Ishikawa (cell line): ENCODE measurements at regions not wholly inside any gene's neighbourhood (a gene's known extent, or its start where the extent isn't known, plus 50 kb on each side); places are given as distances from the start of the nearest gene placed in this dataset.

Source experiments
- CEBPB ChIP-seq: IDR thresholded peaks from 2 replicates; pipeline ENCODE4 v1.6.1; 2012
- CREB1 ChIP-seq: IDR thresholded peaks from 2 replicates; pipeline ENCODE4 v1.6.1; 2012; ENCODE audit warnings: low read depth
- EGR1 ChIP-seq: IDR thresholded peaks from 2 replicates; pipeline ENCODE4 v1.6.1; 2012
- EP300 ChIP-seq: IDR thresholded peaks from 2 replicates; pipeline ENCODE4 v1.6.1; 2012; ENCODE audit warnings: borderline replicate concordance
- FOXM1 ChIP-seq: IDR thresholded peaks from 2 replicates; pipeline ENCODE4 v1.6.1; 2012; ENCODE audit warnings: low read depth, borderline replicate concordance
- MAX ChIP-seq: IDR thresholded peaks from 2 replicates; pipeline ENCODE4 v1.6.1; 2012
- NFIC ChIP-seq: IDR thresholded peaks from 2 replicates; pipeline ENCODE4 v1.6.1; 2012
- RAD21 ChIP-seq: IDR thresholded peaks from 2 replicates; pipeline ENCODE4 v1.6.1; 2012; ENCODE audit warnings: low read depth
- REST ChIP-seq: IDR thresholded peaks from 2 replicates; pipeline ENCODE4 v1.6.1; 2012; ENCODE audit warnings: low read depth, mild to moderate bottlenecking
- TAF1 ChIP-seq: IDR thresholded peaks from 2 replicates; pipeline ENCODE4 v1.6.1; 2012; ENCODE audit warnings: low read depth, mild to moderate bottlenecking
- TCF12 ChIP-seq: IDR thresholded peaks from 2 replicates; pipeline ENCODE4 v1.6.1; 2012; ENCODE audit warnings: low read depth
- TEAD4 ChIP-seq: IDR thresholded peaks from 2 replicates; pipeline ENCODE4 v1.6.1; 2012
- USF1 ChIP-seq: IDR thresholded peaks from 2 replicates; pipeline ENCODE4 v1.6.1; 2012
- YY1 ChIP-seq: IDR thresholded peaks from 2 replicates; pipeline ENCODE4 v1.6.1; 2012; ENCODE audit warnings: low read depth
- ZBTB7A ChIP-seq: IDR thresholded peaks from 2 replicates; pipeline ENCODE4 v1.6.1; 2012; ENCODE audit warnings: low read depth

- TF ChIP-seq ZBTB7A (no peak), REST (no peak), NFIC (no peak), CREB1 (no peak), USF1 (no peak), EP300 (no peak), EGR1 (no peak)
These were observed 146.7 kb upstream of the NFIA start for GRCh38 chr1:60935599-60936110.

GRCh38 chr1:60930130-60930529 is 152.2 kb upstream of the NFIA start:
- TF ChIP-seq TCF12 (no peak), TEAD4 (no peak), FOXM1 (no peak)

- TF ChIP-seq USF1 (no peak), YY1 (no peak), REST (no peak), TAF1 (no peak)
These were observed 157.2 kb upstream of the NFIA start for GRCh38 chr1:60924964-60925798.

GRCh38 chr1:60924165-60924564 is 158.2 kb upstream of the NFIA start:
- TF ChIP-seq EGR1 (no peak), RAD21 (no peak), MAX (no peak), TEAD4 (no peak), ZBTB7A (no peak), NFIC (no peak), FOXM1 (no peak), CEBPB (no peak), CREB1 (no peak), EP300 (no peak), TCF12 (no peak), YY1 (no peak), TAF1 (no peak), USF1 (no peak), REST (no peak)
